HUES64 (cell line): ENCODE measurements at regions not wholly inside any gene's neighbourhood (a gene's known extent, or its start where the extent isn't known, plus 50 kb on each side); places are given as distances from the start of the nearest gene placed in this dataset.

Experiments
- H3K27ac ChIP-seq: 2 replicates; pipeline ENCODE4 v1.7.0; 2013; ENCODE audit warnings: low read depth, low read length, inconsistent platforms
- H3K27me3 ChIP-seq: 2 replicates; pipeline ENCODE4 v1.6.1; 2013; ENCODE audit warnings: mild to moderate bottlenecking, low read length; ENCODE audit not compliant: insufficient read depth
- H3K36me3 ChIP-seq: 2 replicates; pipeline ENCODE4 v1.6.1; 2013; ENCODE audit warnings: mild to moderate bottlenecking, low read length; ENCODE audit not compliant: insufficient read depth
- H3K4me1 ChIP-seq: 2 replicates; pipeline ENCODE4 v1.6.1; 2013; ENCODE audit warnings: mild to moderate bottlenecking, low read length, moderate library complexity; ENCODE audit not compliant: insufficient read depth
- H3K4me3 ChIP-seq: 2 replicates; pipeline ENCODE4 v1.5.1; 2013; ENCODE audit warnings: mild to moderate bottlenecking, low read length, moderate library complexity
- H3K9ac ChIP-seq: 2 replicates; pipeline ENCODE4 v1.6.1; 2013; ENCODE audit warnings: mild to moderate bottlenecking, low read depth, low read length
- H3K9me3 ChIP-seq: 2 replicates; pipeline ENCODE4 v1.6.1; 2013; ENCODE audit warnings: low read depth, low read length; ENCODE audit not compliant: insufficient read depth
- WGBS: fragments of 150-250, 120-280 bp; methylation state at CpG from one replicate; pipeline ENCODE4 v1.1.7; 2013; ENCODE audit warnings: missing lambda C conversion rate; 5-methylcytosine and 5-hydroxymethylcytosine counted together

DNA sequence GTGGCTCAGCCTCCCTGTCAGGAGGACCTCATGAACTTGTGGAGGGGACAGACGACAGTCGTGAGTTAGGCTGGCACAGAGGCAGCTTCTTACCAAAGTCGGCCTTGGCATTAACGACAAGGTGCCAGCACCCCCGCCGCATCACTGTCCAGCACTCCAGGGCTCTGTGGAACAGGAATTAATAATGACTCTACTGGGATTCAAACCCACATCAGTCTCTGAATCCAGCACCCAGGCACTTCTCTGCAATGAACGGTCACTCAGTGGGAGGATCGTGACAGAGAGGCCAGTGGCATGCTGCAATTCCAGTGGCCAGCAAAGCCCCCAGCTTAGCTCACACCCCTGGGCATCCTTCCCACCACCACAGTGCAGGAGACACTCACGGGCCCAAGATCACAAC is 263.3 kb upstream of the ADAMTS16 start:
- 96% methylated on average over 9 of the region's 9 CpGs for whole genome bisulfite sequencing
- no peak overlapping the region for H3K27ac ChIP-seq
- no peaks in the 10 kb centered on the region for H3K9me3 ChIP-seq
- H3K9ac ChIP-seq, result no peak overlapping the region
- no peaks in the 10 kb centered on the region for H3K36me3 ChIP-seq
- no peaks in the 10 kb centered on the region for H3K4me1 ChIP-seq
- H3K27me3 ChIP-seq, result no peaks in the 10 kb centered on the region
- H3K4me3 ChIP-seq, result no peak overlapping the region

DNA sequence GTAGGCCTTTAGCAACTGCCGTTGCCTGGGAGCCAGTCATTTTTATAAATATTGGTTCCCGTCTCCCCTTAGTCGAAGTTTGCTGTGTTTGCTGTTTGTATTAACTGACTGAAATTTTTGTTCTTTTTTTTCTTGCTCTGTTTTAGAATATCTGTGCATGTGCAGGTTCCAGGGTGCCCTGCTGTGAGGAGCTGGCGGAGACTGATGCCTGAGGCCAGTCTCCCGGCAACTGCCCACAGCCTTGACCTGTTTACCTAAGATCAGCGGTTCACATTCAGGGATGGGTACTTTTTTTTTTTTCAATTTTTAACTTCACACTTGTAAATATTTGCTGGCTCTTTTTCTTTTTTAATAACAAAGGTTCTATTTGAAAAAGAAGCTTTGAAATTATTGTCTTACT is 262.6 kb upstream of the ADAMTS16 start:
- Histone ChIP-seq H3K27me3 (no peaks in the 10 kb centered on the region), H3K4me1 (no peaks in the 10 kb centered on the region), H3K27ac (no peak overlapping the region), H3K36me3 (no peaks in the 10 kb centered on the region), H3K9ac (no peak overlapping the region), H3K4me3 (no peak overlapping the region), H3K9me3 (no peaks in the 10 kb centered on the region)
- 90% methylated on average over 6 of the region's 6 CpGs for WGBS

DNA sequence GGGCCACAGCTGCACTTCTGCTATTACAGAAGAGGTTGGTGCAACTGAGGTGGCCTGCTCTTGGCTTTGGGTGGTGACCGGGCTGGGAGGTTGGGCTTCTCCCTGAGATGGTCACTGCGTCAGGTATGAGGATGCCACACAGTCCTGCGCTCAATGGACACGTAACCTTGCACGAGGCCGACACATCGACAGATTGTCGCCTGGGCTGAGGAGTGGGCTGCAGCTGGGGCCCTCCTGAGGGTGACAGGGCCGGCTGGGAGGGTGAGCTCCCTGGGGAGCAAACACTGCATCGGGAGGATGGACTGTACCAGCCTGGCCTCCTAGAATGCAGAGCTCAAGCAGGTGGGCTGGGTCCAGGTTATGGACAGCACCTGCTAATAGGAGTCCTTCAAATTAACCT is 261.1 kb upstream of the ADAMTS16 start:
- Histone ChIP-seq H3K9me3 (no peaks in the 10 kb centered on the region), H3K27me3 (no peaks in the 10 kb centered on the region), H3K36me3 (no peaks in the 10 kb centered on the region), H3K27ac (no peak overlapping the region), H3K4me3 (no peak overlapping the region), H3K9ac (no peak overlapping the region), H3K4me1 (no peaks in the 10 kb centered on the region)
- 97% methylated on average over 10 of the region's 10 CpGs for WGBS

DNA sequence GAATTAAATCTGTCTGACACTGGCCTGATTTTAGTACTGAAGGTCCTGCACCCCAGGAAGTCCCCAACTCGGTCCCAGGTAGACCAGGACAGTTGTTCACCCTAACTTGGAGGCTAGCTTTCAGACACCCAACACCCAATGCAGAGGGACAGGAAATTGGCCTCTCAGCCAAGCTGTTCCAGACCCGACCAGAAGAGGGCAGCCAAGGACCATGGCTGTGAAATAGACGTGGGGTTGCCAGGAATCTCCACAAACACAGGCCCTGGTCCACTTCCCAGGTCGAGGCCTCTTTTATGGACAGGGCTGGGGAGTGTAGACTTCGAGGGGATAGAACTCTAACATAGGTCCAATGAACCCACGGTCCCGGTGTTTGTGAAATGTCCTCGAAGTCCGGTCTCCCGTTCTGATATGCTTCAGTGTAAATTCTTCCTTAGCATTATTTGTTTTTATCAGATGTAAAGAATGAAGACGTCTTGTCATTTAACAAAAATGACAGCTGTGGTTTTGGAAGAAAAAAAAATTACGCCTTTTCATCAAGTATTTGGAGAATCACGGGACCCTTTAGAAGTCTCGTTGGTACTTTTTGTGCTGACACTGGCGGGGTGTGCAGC is 260.3 kb upstream of the ADAMTS16 start:
- no peak overlapping the region for H3K4me3 ChIP-seq
- no peaks in the 10 kb centered on the region for H3K27me3 ChIP-seq
- H3K36me3 ChIP-seq, result no peaks in the 10 kb centered on the region
- no peaks in the 10 kb centered on the region for H3K9me3 ChIP-seq
- 62% methylated on average over 15 of the region's 15 CpGs for WGBS
- H3K4me1 ChIP-seq, result no peaks in the 10 kb centered on the region
- H3K27ac ChIP-seq, result no peak overlapping the region
- no peak overlapping the region for H3K9ac ChIP-seq

DNA sequence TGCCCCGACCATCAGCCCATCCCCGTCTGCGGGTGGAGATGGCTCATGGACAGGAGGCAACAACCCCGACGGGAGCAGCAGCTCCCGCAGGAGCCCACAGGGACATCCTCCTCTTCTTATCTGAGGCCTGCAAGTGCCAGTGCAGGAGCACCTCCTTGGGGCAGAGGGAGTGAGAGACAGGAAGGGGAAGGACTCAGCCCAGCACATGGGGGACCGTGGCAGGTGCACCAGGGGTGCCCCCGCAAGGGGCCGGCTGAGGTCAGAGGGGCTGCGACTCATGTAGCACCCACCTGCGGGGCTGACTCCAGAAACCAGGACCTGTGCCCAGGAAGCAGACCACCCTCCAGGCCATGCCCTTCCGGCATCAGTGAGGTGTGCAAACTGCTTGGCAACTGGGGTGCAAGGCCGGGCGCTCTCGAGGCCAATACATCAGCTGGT is 259.8 kb upstream of the ADAMTS16 start:
- WGBS, result 90% methylated on average over 15 of the region's 15 CpGs
- H3K27me3 ChIP-seq, result no peaks in the 10 kb centered on the region
- H3K4me3 ChIP-seq, result no peak overlapping the region
- H3K36me3 ChIP-seq, result no peaks in the 10 kb centered on the region
- no peak overlapping the region for H3K9ac ChIP-seq
- H3K27ac ChIP-seq, result no peak overlapping the region
- H3K9me3 ChIP-seq, result no peaks in the 10 kb centered on the region
- no peaks in the 10 kb centered on the region for H3K4me1 ChIP-seq

DNA sequence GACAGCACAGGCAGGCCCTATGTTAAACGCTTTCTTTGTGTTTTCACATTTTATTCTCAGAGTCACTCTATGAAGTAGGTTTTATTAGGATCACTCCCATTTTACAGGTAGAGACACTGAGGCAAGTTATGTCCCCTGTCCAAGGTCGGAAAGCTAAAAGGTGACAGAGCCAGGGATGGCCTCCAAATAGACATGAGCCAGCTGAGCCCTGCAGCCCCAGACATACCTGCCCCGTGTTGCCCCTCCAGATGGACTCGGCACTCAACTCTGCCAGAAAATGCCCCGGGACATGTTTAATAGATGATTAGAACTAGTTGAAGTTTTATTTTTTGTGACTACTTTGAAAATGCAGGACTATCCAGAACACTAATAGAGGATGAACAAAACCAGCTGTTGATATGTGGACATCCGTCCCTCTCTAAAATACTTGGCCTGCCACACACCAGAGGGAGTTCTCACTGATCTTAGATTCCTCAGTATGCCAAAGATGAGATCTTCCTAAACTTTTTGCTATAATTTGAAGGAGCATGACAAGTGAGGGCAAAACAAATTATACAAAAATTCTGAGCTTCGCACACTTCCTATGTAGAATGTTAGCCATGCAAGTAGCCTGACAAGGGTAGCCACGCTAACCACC is 258.6 kb upstream of the ADAMTS16 start:
- H3K9ac ChIP-seq, result no peak overlapping the region
- no peaks in the 10 kb centered on the region for H3K27me3 ChIP-seq
- H3K27ac ChIP-seq, result no peak overlapping the region
- 97% methylated on average over 8 of the region's 8 CpGs for WGBS
- H3K9me3 ChIP-seq, result no peaks in the 10 kb centered on the region
- no peaks in the 10 kb centered on the region for H3K36me3 ChIP-seq
- H3K4me3 ChIP-seq, result no peak overlapping the region
- H3K4me1 ChIP-seq, result no peaks in the 10 kb centered on the region

DNA sequence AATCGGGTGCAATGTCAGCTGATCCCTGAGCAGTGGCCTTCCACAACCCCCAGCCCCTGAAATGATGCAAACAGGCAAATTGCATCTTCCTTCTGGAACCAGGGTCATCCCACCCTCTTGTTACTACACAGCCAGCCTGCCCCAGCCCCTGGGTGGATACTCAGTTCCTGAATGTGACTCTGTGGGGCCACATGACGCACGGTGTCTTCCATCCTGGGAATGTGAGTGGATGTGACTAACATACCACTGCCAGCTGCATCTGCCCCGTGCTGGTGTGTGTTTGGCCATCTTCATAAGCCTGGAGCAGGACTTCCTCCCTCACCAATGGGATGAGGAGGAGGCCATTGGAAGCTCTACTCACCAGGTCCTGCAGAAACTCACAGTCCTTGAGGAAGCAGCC is 257.9 kb upstream of the ADAMTS16 start:
- H3K4me1 ChIP-seq, result no peaks in the 10 kb centered on the region
- no peaks in the 10 kb centered on the region for H3K36me3 ChIP-seq
- 93% methylated on average over 4 of the region's 4 CpGs for WGBS

DNA sequence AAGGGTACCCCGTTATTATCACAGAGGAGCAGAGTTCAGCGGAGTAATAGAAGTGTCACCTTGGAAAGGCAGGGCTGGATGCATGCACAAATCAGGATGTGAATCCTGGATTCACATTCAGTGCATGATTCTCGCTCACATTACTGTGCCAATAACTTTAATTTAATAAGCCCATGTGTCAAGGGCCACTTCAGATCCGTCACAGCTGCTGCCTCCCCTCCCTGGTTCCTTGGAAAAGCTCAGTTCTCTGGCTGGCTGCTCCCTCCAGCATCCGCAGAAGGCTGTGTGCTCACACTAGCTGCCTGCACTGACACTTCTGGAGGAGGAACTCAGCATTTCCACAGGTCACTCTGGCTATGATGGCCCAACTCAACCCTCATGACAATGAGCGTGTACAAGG is 256.8 kb upstream of the ADAMTS16 start:
- Histone ChIP-seq H3K4me3 (no peak overlapping the region), H3K9me3 (no peaks in the 10 kb centered on the region), H3K27ac (no peak overlapping the region), H3K9ac (no peak overlapping the region), H3K4me1 (no peaks in the 10 kb centered on the region), H3K36me3 (no peaks in the 10 kb centered on the region), H3K27me3 (no peaks in the 10 kb centered on the region)
- WGBS, result 95% methylated on average over 6 of the region's 6 CpGs

More for the DNA sequence above, 257.9 kb upstream of the ADAMTS16 start:
- no peak overlapping the region for H3K9ac ChIP-seq
- no peak overlapping the region for H3K4me3 ChIP-seq
- no peaks in the 10 kb centered on the region for H3K27me3 ChIP-seq
- no peaks in the 10 kb centered on the region for H3K9me3 ChIP-seq
- no peak overlapping the region for H3K27ac ChIP-seq

DNA sequence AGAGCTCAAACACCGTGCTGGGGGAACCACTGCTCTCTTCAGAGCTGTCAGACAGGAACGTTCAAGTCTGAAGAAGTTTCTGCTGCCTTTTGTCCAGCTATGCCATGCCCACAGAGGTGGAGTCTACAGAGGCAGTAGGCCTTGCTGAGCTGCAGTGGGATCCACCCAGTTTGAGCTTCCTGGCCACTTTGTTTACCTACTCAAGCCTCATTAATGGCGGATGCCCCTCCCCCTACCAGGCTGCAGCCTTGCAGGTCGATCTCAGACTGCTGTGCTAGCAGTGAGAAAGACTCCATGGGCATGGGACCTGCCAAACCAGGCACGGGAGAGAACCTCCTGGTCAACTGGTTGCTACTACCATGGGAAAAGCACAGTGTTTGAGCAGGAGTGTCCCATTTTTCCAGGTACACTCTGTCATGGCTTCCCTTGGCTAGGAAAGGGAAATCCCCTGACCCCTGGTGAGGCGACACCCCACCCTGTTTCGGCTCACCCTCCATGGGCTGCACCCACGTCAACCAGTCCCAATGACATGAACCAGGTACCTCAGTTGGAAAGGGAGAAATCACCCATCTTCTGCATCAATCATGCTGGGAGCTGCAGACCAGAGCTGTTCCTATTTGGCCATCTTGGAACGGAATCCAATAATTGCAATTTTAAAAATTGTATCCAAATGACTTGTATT is 246.9 kb upstream of the ADAMTS16 start:
- Histone ChIP-seq H3K4me1 (no peaks in the 10 kb centered on the region), H3K36me3 (no peaks in the 10 kb centered on the region), H3K9me3 (no peaks in the 10 kb centered on the region), H3K4me3 (no peak overlapping the region), H3K27ac (no peak overlapping the region), H3K27me3 (no peaks in the 10 kb centered on the region), H3K9ac (no peak overlapping the region)
- WGBS, result 86% methylated on average over 8 of the region's 9 CpGs

DNA sequence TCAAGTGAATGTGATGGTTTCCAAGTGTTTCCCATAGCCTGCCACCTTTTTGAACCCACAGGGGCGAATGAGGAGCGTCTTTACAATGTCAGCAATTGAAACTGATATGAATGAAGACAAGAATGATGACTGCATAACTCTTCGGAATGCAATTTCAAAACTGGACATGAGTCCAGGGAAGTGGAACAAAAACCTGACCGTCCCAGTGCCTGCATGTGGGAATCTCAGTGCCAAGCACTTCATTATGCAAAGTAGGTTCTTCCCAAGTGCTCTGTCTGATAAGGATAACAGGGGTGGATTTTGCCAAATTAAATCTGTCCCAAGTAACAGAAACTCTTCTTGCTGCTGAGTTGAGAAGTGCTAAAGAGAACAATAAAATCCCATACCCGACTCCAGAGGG is 243.8 kb upstream of the ADAMTS16 start:
- 89% methylated on average over 5 of the region's 5 CpGs for WGBS
- Histone ChIP-seq H3K4me1 (no peaks in the 10 kb centered on the region), H3K27me3 (no peaks in the 10 kb centered on the region), H3K4me3 (no peak overlapping the region), H3K27ac (no peak overlapping the region), H3K36me3 (no peaks in the 10 kb centered on the region), H3K9ac (no peak overlapping the region), H3K9me3 (no peaks in the 10 kb centered on the region)

DNA sequence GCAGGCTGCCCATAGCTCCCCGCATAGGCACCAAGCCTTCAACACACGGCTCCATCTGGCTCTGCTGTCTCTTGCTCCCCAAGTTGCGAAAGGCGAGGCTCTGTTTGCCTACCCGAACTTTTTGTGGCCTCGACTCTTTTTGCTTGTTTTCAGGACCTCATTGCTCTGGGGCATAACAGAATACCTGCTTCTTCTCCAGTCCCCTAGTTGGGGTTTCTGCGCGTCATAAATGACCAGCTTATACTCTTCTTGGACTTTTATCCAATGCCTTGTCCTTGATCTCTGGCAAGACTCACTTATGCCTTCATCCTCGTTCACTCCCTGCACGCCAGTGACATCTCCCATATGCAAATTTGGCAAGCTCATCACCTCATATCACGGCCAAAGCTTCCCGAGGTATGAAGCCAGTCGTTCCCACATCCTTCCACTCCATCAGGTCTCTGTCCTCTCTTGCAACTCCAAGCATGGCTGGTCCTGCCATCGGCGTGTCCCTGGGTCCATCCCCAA is 238.8 kb upstream of the ADAMTS16 start:
- no peaks in the 10 kb centered on the region for H3K9me3 ChIP-seq
- no peaks in the 10 kb centered on the region for H3K36me3 ChIP-seq
- no peaks in the 10 kb centered on the region for H3K4me1 ChIP-seq
- H3K9ac ChIP-seq, result no peak overlapping the region
- no peak overlapping the region for H3K27ac ChIP-seq
- H3K4me3 ChIP-seq, result no peak overlapping the region
- 95% methylated on average over 15 of the region's 15 CpGs for WGBS
- no peaks in the 10 kb centered on the region for H3K27me3 ChIP-seq
